ENCODE measurements at regions not wholly inside any gene's neighbourhood (a gene's known extent, or its start where the extent isn't known, plus 50 kb on each side); places are given as distances from the start of the nearest gene placed in this dataset.

GRCh38 chr12:46948936-46949545, 123.2 kb upstream of the SLC38A4 start:
- no peak for TF ChIP-seq CTCF (IDR thresholded peaks at IDR 0.05; ENCODE audit: insufficient read depth, low read length)
- DNase-seq (ENCODE audit: low read depth) = no peak
- H3K4me3 ChIP-seq (ENCODE audit: low read depth, low read length) = no peak overlapping the region

GRCh38 chr12:46950094-46950493, 124.3 kb upstream of the SLC38A4 start:
- no peak for TF ChIP-seq CTCF (IDR thresholded peaks at IDR 0.05; ENCODE audit: insufficient read depth, low read length)
- DNase-seq (ENCODE audit: low read depth) = no peak
- no peak overlapping the region for H3K4me3 ChIP-seq (ENCODE audit: low read depth, low read length)

- TF ChIP-seq CTCF (IDR thresholded peaks at IDR 0.05; ENCODE audit: insufficient read depth, low read length) = no peak
- DNase-seq (ENCODE audit: low read depth) = no peak
- H3K4me3 ChIP-seq (ENCODE audit: low read depth, low read length) = no peak overlapping the region
These were observed 126.4 kb upstream of the PCED1B start for GRCh38 chr12:46952880-46953483.

- DNase-seq (ENCODE audit: low read depth) = no peak
- no peak for TF ChIP-seq CTCF (IDR thresholded peaks at IDR 0.05; ENCODE audit: insufficient read depth, low read length)
- H3K4me3 ChIP-seq (ENCODE audit: low read depth, low read length) = no peak overlapping the region
These were observed 122.9 kb upstream of the PCED1B start for GRCh38 chr12:46956451-46957035.

GRCh38 chr12:46958053-46958452, 121.4 kb upstream of the PCED1B start:
- no peak overlapping the region for H3K4me3 ChIP-seq (ENCODE audit: low read depth, low read length)
- no peak for TF ChIP-seq CTCF (IDR thresholded peaks at IDR 0.05; ENCODE audit: insufficient read depth, low read length)
- DNase-seq (ENCODE audit: low read depth) = no peak

GRCh38 chr12:46958599-46959290, 120.7 kb upstream of the PCED1B start:
- DNase-seq (ENCODE audit: low read depth) = no peak
- no peak for TF ChIP-seq CTCF (IDR thresholded peaks at IDR 0.05; ENCODE audit: insufficient read depth, low read length)
- no peak overlapping the region for H3K4me3 ChIP-seq (ENCODE audit: low read depth, low read length)

All from fibroblast of the aortic adventitia (primary cell).